B cell (primary cell): ENCODE measurements at regions not wholly inside any gene's neighbourhood (a gene's known extent, or its start where the extent isn't known, plus 50 kb on each side); places are given as distances from the start of the nearest gene placed in this dataset.

Experiments
- CTCF ChIP-seq: fragments of 200-600 bp; IDR thresholded peaks from one replicate; pipeline ENCODE4 v1.8.0; 2022; ENCODE audit warnings: antibody characterized with exemption, mild to moderate bottlenecking
- EZH2 ChIP-seq: IDR thresholded peaks from 2 replicates; pipeline ENCODE4 v1.6.1; 2012; ENCODE audit warnings: borderline replicate concordance, low read depth, mild to moderate bottlenecking, moderate library complexity, low read length; ENCODE audit not compliant: insufficient read depth, poor library complexity, severe bottlenecking

DNA sequence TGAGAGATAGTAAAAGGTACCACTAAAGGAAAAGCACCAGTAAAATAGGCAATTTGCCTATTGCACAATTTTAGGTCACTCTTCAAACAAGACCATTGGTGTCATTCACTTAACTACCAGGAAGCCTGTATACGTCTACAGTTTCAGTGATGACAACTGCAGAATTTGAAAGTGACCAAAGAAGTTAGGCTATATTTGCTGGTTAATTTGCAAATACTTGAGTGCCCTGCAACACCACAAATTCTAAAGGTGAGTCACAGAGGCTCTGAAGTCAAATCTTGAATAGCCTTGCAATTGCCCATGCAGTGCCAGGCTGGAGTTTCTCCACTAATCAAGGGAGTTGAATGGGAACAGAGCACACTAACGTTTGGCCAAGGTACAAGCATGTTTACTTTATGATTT is 128.7 kb upstream of the CCDC68 start:
- TF ChIP-seq CTCF (no peak), EZH2 (no peak)
